H1 (cell line): ENCODE measurements at regions not wholly inside any gene's neighbourhood (a gene's known extent, or its start where the extent isn't known, plus 50 kb on each side); places are given as distances from the start of the nearest gene placed in this dataset.

Source experiments
- ATF3 ChIP-seq: IDR thresholded peaks from 2 replicates; pipeline ENCODE4 v1.6.1; 2011; ENCODE audit warnings: low read depth, mild to moderate bottlenecking, low read length; ENCODE audit not compliant: insufficient read depth
- BCL11A ChIP-seq, 2 experiments: IDR thresholded peaks; one replicate each; pipeline ENCODE4 v1.6.1; 2011; ENCODE audit warnings: low read depth in 2 of 2, low read length in 2 of 2, mild to moderate bottlenecking in 2 of 2
- BRCA1 ChIP-seq: IDR thresholded peaks from 2 replicates; pipeline ENCODE4 v1.6.1; 2012; ENCODE audit warnings: low read depth, low read length, improper control_type of control experiment
- JUN ChIP-seq: IDR thresholded peaks from 2 replicates; pipeline ENCODE4 v1.6.1; 2011; ENCODE audit warnings: low read depth, mild to moderate bottlenecking, improper control_type of control experiment, low read length
- MAFK ChIP-seq: IDR thresholded peaks from 2 replicates; pipeline ENCODE4 v1.6.1; 2012; ENCODE audit warnings: low read depth, mild to moderate bottlenecking, improper control_type of control experiment, low read length
- SIN3A ChIP-seq, 2 experiments: IDR thresholded peaks in 1 of 2; conservative IDR thresholded peaks in 1 of 2; 2 replicates each; pipeline ENCODE4 v1.6.1; 2011 to 2012; ENCODE audit warnings: low read length in 2 of 2, improper control_type of control experiment in 1 of 2, low read depth in 1 of 2, mild to moderate bottlenecking in 1 of 2
- SP4 ChIP-seq: IDR thresholded peaks from 2 replicates; pipeline ENCODE4 v1.6.1; 2012; ENCODE audit warnings: low read length, inconsistent platforms
- TCF12 ChIP-seq: IDR thresholded peaks from 2 replicates; pipeline ENCODE4 v1.6.1; 2011; ENCODE audit warnings: low read depth, mild to moderate bottlenecking, low read length
- YY1 ChIP-seq: IDR thresholded peaks from 2 replicates; pipeline ENCODE4 v1.6.1; 2011; ENCODE audit warnings: low read depth, mild to moderate bottlenecking, low read length

DNA sequence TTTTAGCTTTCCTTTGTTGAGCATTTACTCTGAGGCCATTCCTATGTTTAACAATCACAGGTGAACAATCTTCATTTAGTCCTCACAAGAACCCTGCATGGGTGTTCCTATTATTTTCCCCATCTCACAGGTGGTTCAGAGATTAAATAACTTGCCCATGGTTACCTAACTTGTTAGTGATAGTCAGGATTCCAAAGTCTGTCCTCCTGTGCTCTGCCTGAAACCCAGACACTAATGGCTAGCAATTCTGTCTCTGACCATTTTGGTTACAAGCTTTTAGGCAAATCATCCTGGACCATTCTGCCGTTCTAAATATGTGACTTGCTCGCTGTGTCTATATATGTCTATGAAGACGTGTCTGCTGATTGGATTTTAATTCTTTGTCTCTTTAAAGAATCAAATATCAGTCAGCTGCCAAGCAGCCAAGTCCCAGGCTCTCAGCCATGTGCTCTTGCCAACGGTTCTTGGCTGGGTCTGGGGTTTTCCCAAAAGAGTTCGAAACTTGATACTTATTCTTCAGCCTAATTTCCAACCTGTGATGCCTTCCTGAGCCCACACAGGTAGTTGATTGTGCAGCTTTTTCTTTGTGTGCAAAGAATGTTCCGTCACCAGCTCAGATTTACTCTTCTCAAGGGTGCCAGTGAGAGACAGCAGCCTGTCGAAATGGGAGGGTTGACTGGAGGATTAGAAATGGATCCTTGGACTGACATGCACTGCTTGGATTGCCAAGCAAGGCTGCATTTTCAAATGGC, 121.7 kb downstream of the NREP start (continued):
- TF ChIP-seq JUN (no peak), MAFK (no peak), YY1 (no peak), BCL11A (IDR thresholded peaks at IDR 0.05; ENCODE audit: low read depth in 2 of 2, low read length in 2 of 2) (no peak), BRCA1 (no peak), SP4 (no peak), TCF12 (no peak), ATF3 (no peak), SIN3A (conservative IDR thresholded peaks at IDR 0.05 in 1 of 2, IDR thresholded peaks at IDR 0.05 in 1 of 2; ENCODE audit: low read depth in 1 of 2, low read length in 2 of 2) (no peak)
